ENCODE measurements at regions not wholly inside any gene's neighbourhood (a gene's known extent, or its start where the extent isn't known, plus 50 kb on each side); places are given as distances from the start of the nearest gene placed in this dataset.

- TF ChIP-seq CTCF (conservative IDR thresholded peaks at IDR 0.05 in 1 of 2, IDR thresholded peaks at IDR 0.05 in 1 of 2; ENCODE audit: low read depth in 1 of 2, low read length in 2 of 2) (no peak), EZH2 (IDR thresholded peaks at IDR 0.05; ENCODE audit: low read length, missing control alignments) (no peak)
These were observed 111.8 kb upstream of the DKK2 start for GRCh38 chr4:107147873-107148272.
